ENCODE measurements at regions not wholly inside any gene's neighbourhood (a gene's known extent, or its start where the extent isn't known, plus 50 kb on each side); places are given as distances from the start of the nearest gene placed in this dataset.

- DNase-seq: no peak
- Mint-ChIP-seq H3K36me3 (ENCODE audit: low read depth) (no peaks in the 10 kb centered on the region), H3K27me3 (ENCODE audit: insufficient read depth) (peaks cover 5% of the 10 kb centered on the region), H3K4me3 (no peak overlapping the region), H3K4me1 (ENCODE audit: low read depth) (no peaks in the 10 kb centered on the region), H3K9me3 (peaks cover 57% of the 10 kb centered on the region), H3K27ac (no peak overlapping the region)
- TF ChIP-seq CTCF (IDR thresholded peaks at IDR 0.05): no peak
Observed at GRCh38 chr1:228925691-228926090, 190.4 kb downstream of the RHOU start.

DNA sequence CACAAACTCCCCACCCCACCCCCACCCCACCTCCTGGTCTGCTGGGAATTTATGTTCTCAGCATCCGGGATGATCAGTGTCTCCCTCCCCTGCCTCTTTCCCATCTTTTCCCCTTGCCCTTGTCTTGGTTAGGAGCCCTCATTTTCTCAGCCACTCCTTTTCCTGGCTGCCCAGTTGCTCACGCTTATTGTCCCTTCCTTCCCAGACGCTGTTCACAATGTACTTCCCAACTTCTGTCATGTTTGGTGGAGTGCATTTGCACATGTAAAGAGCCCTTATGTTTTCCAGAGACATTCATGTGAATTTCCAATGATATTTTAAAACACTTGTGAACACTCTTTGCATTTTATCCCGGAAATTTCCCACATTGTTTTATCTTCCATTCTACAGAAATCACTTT is 192.1 kb downstream of the RHOU start:
- Mint-ChIP-seq H3K9me3 (peaks cover 54% of the 10 kb centered on the region), H3K4me1 (ENCODE audit: low read depth) (no peaks in the 10 kb centered on the region), H3K4me3 (no peak overlapping the region), H3K36me3 (ENCODE audit: low read depth) (no peaks in the 10 kb centered on the region), H3K27me3 (ENCODE audit: insufficient read depth) (peaks cover 5% of the 10 kb centered on the region), H3K27ac (no peak overlapping the region)
- TF ChIP-seq CTCF (IDR thresholded peaks at IDR 0.05): no peak
- no peak for DNase-seq

GRCh38 chr1:228927946-228928898 is 192.9 kb downstream of the RHOU start:
- Mint-ChIP-seq H3K27me3 (ENCODE audit: insufficient read depth) (peaks cover 5% of the 10 kb centered on the region), H3K9me3 (peaks cover 51% of the 10 kb centered on the region), H3K4me3 (no peak overlapping the region), H3K27ac (no peak overlapping the region), H3K36me3 (ENCODE audit: low read depth) (no peaks in the 10 kb centered on the region), H3K4me1 (ENCODE audit: low read depth) (no peaks in the 10 kb centered on the region)
- TF ChIP-seq CTCF (IDR thresholded peaks at IDR 0.05): no peak
- DNase-seq: no peak

DNA sequence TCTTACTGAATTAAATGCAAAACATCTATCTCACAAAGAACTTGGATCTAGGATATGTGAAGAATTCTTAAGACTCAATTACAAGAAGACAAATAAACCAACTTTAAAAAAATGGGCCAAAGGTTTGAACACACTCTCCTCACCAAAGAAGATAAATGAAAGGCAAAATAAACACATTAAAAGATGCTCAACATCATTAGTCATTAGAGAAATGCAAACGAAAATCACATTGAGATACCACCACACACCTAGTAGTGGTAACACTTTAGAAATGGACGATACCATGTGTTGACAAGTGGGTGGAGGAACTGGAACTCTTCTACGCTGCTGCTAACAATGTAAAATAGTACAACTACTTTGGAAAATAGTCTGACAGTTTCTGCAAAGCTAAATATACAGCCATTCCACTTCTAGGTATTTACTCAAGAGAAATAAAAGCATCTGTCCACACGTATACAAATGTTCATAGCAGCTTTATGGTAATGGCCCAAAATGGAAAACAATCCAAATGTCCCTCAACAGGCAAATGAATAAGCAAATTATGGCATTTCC is 194.3 kb downstream of the RHOU start:
- Mint-ChIP-seq H3K36me3 (ENCODE audit: low read depth) (no peaks in the 10 kb centered on the region), H3K27me3 (ENCODE audit: insufficient read depth) (peaks cover 8% of the 10 kb centered on the region), H3K4me1 (ENCODE audit: low read depth) (no peaks in the 10 kb centered on the region), H3K9me3 (peaks cover 54% of the 10 kb centered on the region), H3K4me3 (no peak overlapping the region), H3K27ac (no peak overlapping the region)
- DNase-seq: no peak
- TF ChIP-seq CTCF (IDR thresholded peaks at IDR 0.05): no peak

- Mint-ChIP-seq H3K27me3 (ENCODE audit: insufficient read depth) (peaks cover 8% of the 10 kb centered on the region), H3K4me1 (ENCODE audit: low read depth) (no peaks in the 10 kb centered on the region), H3K4me3 (no peak overlapping the region)
Observed at GRCh38 chr1:228930479-228930957, 195.2 kb downstream of the RHOU start.

More at GRCh38 chr1:228930479-228930957, 195.2 kb downstream of the RHOU start:
- DNase-seq: no peak
- peaks cover 48% of the 10 kb centered on the region for H3K9me3 Mint-ChIP-seq
- TF ChIP-seq CTCF (IDR thresholded peaks at IDR 0.05): no peak
- no peaks in the 10 kb centered on the region for H3K36me3 Mint-ChIP-seq (ENCODE audit: low read depth)
- no peak overlapping the region for H3K27ac Mint-ChIP-seq

Data from HFFc6 (cell line).